ENCODE measurements at regions not wholly inside any gene's neighbourhood (a gene's known extent, or its start where the extent isn't known, plus 50 kb on each side); places are given as distances from the start of the nearest gene placed in this dataset.

DNA sequence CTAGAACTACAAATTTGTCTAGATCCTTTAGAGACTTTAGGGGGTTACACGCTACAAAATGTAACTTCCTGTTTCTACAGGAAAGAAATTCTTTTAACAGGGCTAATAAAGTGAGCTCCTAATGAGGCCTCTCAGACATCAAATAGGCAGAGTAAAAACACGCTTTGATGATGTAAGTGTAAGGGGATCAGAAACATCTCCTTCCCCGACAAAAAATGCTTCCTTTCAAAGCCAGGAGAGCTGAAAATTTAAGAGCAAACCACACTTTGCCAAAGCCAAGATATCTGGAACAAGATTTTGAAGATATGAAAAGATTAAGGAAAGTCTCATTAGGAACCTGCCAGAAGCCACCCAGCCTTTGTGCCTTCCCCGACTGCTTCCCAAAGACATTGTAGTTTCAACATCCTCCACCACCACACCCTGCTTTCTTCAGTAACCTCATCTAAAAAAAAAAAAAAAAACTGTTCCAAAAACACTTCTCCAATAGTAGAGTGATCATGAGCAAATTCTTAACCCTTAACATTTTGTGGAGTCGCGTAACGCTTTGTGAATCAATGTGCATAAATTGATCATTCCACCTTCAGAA, 505.0 kb upstream of the THBS1 start:
- no peak for DNase-seq (ENCODE audit: low read depth)

DNA sequence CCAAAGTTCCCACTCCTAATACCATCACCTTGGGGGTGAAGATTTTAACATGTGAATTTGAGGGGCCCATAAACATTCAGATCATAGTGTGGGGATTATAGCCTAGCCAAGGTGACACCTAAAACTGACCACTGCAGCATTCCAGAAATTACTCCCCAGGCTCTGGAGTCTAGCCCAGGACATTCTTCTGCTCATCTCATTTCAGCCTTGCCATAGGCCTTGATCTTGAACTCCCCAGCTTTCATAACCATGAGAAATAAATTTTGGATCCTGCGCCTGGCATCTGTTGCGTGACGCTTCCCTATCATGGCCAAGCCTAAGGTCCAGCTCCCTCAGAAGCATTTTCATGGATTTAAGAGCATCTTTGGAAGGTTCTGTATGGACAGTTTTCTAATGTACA, 502.9 kb upstream of the THBS1 start:
- DNase-seq (ENCODE audit: low read depth), result no peak

DNA sequence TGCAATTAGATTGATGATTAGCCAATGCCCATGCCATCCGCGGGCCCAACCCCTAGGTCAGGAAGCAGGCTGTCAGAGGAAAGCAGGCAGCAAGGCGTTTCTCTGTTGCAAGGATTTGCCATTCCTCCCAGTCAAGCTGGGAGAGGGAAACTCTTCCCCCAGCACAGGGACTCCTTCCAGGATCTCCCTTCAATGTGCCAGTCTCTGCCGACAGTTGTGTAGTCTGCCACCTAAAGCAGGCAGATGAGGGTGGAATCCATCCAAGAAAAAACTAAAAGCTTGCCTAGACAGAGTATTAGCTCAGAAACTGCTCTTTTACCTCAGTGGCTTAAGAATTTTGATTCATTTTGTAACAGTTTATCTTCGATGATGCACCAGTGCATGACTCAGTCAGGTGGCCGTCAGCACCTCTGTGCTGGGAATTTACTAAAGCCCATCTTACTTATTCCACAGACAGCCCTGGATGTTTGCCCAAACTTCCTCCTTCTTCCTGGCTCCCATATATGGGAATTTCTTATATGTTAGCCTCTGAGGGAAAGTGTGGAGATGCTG, 501.5 kb upstream of the THBS1 start:
- DNase-seq (ENCODE audit: low read depth), result no peak

GRCh38 chr15:39083213-39083612, 497.7 kb upstream of the THBS1 start:
- DNase-seq (ENCODE audit: low read depth), result no peak

DNA sequence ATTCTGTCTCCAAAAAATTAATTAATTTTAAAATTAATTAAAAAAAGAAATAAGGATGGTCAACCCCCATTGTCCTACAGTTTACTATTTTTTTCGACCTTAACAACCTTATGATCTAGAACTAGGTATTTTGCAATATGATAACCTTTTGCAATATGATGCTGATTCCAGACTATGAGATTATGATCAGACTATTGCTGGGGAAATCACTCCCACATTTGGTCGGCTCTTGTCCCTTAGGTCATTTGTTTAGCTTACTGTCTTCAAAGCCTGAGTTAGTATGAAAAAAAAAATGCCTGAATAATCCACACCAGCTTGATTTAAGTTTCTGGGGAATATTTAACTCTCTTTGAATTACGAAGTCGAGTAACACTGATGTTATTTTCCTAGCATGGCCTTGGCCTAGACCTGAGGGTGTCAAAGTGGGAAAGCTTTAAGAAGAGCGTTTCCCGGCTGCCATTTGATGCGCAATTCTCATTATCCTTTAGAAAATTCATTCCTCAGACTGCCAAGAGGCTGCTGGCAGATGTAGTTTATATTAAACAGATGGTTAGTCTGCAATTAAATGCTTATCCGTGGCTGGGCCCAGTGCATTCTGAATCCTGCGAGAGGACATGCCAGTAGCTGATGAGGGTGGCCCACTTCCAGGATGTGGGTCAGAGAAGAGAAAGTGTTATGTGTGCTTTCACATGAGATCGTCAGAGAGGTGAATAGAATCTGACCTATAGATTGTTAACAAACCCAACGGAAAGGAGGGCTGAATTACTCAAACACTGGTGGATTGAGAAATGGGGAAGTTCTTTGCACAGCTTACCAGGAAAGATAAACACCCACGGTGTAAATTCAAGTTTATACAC, 496.0 kb upstream of the THBS1 start:
- no peak for DNase-seq (ENCODE audit: low read depth)

- DNase-seq (ENCODE audit: low read depth), result no peak
Measured at GRCh38 chr15:39086641-39087040, 494.2 kb upstream of the THBS1 start.

GRCh38 chr15:39088156-39088555, 492.7 kb upstream of the THBS1 start:
- no peak for DNase-seq (ENCODE audit: low read depth)

DNA sequence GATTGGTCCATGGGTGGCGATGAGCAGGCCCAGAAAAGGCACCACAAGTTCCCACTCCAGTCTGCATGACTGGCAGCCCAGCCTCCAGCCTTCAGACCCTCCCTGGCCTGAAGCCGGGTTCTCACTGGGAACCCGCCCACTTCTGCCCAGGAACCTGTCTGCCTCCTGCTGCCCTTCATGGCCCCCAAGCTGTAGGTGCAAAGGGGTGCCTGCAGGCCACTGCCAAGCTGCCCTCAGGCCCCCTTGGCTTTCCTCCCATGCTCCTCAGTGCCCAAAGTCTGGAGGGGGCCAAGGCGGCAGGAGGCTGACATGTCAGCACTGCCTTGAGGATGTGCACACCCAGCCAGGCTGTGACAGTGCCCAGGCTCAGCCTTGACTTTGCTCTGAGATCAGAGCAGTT, 488.5 kb upstream of the THBS1 start:
- no peak for DNase-seq (ENCODE audit: low read depth)

DNA sequence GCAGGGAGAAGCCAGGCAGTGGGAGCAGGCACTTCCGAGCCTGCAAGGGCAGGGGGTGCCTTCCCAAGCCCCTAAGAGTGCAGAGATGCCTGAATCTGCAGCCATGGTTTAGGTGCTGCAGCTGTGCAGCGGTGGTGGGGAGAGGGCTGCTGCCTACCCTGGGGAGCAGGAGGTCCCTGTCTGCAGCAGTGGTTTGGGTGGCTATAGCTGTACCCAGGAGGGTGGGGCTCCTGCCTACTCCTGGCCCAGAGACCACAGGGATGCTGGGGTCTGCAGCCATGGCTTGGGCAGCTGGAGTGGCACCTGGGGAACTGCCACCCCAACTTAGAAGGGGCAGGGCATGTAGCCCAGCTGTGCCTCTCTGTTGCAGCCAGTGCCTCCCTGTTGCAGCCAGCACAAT, 488.1 kb upstream of the THBS1 start:
- no peak for DNase-seq (ENCODE audit: low read depth)

DNA sequence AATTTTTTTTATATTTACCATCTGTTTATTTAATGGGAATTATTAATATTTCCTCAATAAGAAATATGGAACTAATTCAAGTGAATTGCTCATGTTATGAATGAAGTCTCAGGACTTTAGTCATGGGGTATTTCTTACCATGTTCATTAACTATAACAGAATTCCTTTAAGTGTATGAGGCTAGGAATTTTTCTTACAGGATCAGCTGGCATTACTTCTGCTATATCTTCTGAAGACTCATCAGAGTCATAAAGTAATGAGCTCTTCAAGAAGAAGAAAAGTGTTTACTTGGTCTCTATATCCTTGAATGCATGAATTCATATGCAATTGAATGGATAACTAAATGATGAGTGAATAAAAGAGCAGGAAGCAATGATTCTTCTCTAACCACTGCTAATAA, 486.8 kb upstream of the THBS1 start:
- no peak for DNase-seq (ENCODE audit: low read depth)

GRCh38 chr15:39095218-39095879, 485.5 kb upstream of the THBS1 start:
- DNase-seq (ENCODE audit: low read depth), result no peak

DNA sequence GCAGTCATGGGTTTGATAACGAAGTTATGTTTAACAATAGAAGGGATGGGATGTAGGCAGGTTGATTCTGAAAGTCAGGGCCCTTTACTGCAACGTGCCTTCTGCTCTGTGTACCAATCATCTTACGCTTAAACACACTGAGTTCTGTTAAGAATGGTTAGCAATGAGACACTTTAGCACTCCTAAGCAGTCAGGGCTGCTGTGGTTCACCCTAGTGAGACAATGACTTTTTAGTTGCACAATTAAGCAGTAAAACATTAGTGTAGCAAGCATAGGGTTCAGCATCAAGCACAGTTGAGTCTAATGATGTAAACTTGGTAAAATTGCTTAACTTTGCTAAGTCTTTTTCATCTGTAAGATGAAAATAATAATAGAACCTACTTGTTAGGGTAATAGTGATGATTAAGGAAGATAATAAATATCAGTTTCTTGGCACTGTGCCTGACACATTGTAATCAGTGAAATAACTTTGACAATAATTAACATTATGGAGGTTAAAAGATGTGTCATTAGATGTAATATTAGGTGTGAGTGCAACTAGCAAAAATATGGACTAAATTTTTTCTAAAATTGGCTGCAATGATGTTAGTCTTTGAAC, 484.2 kb upstream of the THBS1 start:
- no peak for DNase-seq (ENCODE audit: low read depth)

DNA sequence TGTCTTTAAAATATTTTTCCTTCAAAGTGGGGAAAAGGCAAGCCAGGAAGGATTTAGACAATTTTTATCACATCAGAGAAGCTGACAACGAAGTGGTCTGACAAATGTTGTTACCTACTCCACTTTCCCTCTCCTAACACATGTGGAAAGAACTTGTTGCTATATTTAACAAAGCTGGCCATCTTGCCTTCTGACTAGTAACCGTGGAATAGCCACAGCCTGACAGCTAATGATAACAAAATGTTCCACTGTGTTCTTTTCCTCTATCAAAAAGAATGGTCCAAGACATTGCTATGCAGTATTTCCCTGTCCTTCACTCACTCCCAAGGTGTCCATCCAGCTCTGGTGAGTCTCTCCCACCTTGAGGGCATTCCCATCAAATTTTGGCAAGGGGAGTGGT, 481.4 kb upstream of the THBS1 start:
- DNase-seq (ENCODE audit: low read depth), result no peak

- DNase-seq (ENCODE audit: low read depth), result no peak
Measured at GRCh38 chr15:39100106-39100660, 480.7 kb upstream of the THBS1 start.

DNA sequence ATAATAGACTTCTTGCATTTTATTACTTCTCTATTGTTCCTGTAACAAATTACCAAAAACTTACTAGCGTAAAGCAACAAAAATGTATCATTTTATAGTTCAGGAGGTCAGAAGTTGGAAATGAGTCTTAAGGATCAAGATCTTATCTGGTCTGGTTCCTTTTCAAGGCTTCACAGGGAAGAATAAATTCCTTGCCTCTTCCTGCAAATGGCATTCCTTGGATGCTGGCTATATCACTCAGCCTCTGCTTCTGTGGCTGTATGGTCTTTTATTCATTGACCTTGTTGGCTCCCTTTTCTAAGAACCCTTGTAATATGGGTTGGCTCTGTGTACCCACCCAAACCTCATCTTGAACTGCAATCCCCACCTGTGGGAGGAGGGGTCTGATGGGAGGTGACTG, 478.4 kb upstream of the THBS1 start:
- DNase-seq (ENCODE audit: low read depth), result no peak

- DNase-seq (ENCODE audit: low read depth), result no peak
Measured at GRCh38 chr15:39106950-39107349, 473.9 kb upstream of the THBS1 start.

DNA sequence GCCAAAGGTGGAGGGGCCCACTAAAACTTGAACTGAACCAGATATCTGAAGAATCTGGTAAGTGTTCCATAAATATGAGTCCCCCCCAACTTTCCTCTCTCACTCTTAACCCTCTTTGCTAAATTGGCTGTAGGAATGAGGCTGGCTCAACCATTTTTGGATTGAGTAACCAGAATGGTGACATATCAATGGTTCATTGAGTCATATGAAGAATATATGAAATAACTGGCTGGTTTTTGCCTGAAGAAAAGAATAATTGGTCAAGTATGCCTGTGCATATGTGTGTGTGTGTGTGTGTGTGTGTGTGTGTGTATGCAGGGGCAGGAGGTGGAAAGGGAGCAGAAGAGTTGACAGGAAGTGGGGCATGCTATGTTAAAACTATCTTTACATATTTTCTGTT, 472.9 kb upstream of the THBS1 start:
- DNase-seq (ENCODE audit: low read depth), result no peak

GRCh38 chr15:39110336-39110735, 470.5 kb upstream of the THBS1 start:
- no peak for DNase-seq (ENCODE audit: low read depth)

DNA sequence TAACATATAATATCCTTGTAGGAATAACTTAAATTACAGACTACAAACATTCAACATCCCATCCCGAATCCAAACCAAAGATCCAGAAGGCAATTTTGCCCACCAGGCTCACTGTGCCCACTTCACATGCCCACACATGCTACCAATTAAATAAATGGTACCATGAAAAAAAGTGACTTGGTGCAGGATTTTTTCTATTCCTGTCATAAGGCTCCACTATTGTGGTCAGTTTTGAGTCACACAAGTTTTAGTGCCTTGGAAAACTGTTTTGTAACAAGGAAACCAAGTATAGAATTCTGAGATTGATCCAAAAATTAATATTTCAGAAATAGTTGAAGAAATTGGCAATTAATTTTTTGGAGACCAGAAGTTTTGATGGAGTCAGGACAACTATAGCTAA, 470.1 kb upstream of the THBS1 start:
- DNase-seq (ENCODE audit: low read depth), result no peak

- no peak for DNase-seq (ENCODE audit: low read depth)
Measured at GRCh38 chr15:39113741-39114140, 467.1 kb upstream of the THBS1 start.

DNA sequence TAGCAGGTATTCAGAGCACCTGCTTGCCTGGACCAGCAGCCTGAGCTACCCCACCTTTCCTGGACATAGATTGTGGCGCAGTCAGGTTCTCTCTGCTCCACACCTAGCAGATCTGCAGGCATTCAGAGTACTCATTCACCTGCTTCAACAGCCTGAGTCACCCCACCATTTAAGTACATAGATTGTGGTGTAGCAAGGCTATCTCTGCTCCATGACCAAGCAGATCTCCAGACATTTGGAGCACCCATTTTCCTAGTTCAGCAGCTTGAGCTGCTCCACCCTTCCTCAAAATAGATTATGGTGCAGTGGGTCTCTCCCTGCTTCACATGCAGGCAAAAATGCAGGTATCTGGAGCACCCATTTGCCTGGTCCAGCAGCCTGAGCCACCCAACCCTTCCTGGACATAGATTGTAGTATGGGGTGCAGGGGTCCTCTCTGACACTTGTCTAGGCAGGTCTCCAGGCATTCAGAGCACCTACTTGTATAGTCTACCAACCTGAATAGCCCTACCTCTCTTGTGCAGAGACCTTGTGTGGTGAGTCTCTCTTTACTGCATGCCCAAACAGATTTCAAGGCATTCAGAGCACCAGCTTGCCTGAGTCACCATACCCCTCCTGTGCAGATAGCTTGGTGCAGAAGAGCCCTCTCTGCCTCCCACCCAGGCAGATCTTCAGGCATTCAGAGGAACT, 466.0 kb upstream of the THBS1 start:
- DNase-seq (ENCODE audit: low read depth), result no peak
